Dedifferentiated amniotic fluid mesenchymal stem cell (primary cell): ENCODE measurements at regions not wholly inside any gene's neighbourhood (a gene's known extent, or its start where the extent isn't known, plus 50 kb on each side); places are given as distances from the start of the nearest gene placed in this dataset.
"Not testable (repeated sequence)": the region's sequence is repeated elsewhere in the genome, so short reads cannot be mapped to it uniquely, and the experiment has no call there.

Source experiments
- DNase-seq: peaks from one replicate; pipeline ENCODE4 v3.0.0-alpha.2; 2016; ENCODE audit errors: extremely low spot score

DNA sequence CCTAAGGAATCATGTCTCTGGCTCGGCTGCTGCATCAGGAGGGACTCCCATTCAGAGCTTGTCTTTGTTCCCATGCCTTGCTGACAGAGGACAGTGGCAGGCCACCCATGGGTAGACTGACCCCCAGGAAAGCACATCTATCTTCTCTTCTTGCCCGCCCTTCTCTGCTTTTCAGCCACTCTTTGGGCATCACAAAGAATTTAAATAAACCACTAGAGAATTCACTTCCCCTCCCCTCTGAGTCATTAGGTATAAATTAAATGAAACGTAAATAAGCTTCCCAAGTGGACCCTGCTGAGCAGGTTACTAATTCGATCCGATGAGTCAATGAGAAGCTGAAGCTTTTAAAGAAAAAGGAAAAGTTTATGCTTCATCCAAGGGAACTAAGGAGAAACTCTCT is 97.0 kb downstream of the DRD1 start:
- DNase-seq, result no peak

DNA sequence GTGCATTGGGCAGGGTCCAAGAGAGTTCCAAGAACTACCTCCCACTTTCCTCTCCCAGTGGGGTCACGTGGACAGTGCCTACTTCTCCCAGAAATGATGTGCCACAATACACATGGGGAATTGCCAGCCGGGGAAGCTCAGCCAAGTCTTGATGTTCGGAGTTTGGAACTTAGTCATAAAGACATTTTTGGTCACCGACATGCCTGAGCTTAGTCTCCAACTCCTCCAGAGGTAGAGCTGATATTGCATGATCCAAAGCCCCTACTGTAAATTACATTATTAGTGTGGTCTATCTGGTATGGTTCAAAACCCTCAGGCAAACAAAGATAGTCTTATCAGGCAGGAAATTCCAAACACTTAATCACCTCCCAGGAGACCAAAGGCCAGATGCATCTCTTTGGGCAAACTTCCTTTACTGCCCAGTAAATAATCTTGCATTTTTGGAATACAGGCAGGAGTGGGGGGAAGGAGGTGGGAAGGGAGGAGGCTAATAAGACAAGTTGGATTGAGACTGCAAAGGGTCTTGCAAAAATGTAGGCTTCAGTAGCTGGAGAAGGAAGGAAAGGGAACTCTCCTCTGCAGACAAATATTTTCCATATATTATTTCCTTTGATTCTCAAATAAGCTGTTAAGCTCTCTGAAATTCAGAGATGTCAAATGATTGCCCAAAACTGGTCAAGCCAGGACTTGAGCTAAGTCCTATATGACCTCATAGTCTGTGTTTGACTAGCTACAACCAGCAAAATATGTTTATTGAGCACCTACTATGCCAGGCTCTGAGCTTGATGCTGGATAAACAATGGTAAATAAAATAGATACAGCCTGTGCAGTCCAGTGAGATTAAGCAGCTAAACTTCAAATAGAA is 99.4 kb downstream of the DRD1 start:
- DNase-seq, result no peak

DNA sequence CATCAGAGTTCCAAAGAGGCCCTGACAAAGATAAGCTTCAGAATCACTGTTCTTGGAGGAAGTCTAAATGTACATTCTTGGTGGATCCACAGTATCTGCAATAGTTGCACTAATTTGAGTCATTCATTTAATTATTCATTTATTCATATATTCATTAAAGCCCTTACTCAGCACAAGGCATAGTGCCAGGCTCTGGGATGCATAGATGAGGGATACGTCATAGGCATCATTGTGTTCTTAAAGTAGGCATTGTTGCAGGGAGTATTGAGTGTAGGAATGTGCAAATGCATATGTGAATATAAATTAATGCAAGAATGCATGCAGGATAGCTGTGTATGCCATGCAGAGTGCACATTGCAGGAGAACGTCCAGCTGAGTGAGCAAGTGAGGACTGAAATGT is 100.7 kb downstream of the DRD1 start:
- DNase-seq, result no peak

DNA sequence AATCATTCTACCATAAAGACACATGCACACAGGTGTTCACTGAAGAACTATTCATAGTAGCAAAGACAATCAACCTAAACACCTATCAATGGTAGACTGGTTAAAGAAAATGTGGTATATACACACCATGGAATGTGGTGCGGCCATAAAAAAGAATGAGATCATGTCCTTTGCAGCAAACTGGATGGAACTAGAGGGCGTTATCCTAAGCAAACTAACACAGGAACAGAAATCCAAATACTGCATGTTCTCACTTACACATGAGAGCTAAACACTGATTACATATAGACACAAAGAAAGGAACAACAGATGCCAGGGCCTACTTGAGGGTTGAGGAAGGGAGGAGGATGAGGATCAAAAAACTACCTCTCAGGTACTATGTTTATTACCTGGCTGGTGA is 103.8 kb downstream of the DRD1 start:
- no peak for DNase-seq

DNA sequence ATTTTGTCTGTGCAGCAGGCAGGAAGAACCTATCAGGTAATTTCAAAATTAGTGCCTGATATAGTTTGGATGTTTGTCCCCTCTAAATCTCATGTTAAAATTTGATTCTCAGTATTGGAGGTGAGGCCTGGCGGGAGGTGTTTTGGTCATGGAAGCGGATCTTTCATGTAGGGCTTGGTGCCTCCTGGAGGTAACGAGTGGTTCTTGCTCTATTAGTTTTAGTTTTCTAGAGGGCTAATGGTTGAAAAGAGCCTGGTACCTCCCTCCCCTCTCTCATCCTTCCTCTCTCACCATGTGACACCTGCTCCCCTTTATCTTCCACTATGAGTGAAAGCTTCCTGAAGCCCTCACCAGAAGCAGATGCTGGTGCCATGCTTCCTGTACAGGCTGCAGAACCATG is 106.3 kb downstream of the DRD1 start:
- DNase-seq, result no peak

DNA sequence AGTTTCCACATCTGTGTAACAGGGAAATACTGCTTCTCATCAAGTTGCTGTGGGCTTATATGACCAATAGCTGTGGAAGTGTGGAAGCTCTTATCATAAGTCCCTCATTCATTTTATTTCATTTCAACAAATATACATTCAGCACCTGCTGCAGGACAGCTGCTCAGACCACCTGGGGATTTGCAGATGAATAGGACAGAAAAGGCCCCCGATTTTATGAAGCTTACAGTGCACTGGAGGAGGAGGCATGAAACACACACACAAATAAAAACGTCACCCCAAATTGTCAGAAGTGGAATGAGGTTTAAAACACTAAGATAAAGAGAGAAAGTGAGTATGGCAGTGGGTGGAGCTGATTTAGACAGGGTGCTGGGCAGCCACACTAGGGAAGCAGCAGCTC is 107.2 kb downstream of the DRD1 start:
- no peak for DNase-seq

DNA sequence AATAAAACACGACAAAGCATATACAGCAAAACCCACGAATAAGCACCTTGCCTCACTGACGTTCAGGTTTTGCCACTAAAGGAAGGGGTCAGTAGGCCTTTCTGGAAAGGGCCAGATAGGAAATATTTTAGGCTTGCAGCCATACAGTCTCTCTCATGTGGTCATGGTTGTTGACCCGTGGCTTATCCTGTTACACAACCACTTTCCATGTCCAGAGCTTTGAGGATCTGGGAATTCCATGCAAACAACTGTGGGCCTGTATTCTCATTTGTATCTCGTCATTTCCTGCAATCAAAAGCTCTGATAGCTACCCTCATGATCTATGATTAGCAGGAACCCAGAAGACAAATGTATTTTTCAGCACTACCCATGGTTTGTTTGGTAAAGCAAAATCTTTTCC is 108.3 kb downstream of the DRD1 start:
- DNase-seq, result no peak

DNA sequence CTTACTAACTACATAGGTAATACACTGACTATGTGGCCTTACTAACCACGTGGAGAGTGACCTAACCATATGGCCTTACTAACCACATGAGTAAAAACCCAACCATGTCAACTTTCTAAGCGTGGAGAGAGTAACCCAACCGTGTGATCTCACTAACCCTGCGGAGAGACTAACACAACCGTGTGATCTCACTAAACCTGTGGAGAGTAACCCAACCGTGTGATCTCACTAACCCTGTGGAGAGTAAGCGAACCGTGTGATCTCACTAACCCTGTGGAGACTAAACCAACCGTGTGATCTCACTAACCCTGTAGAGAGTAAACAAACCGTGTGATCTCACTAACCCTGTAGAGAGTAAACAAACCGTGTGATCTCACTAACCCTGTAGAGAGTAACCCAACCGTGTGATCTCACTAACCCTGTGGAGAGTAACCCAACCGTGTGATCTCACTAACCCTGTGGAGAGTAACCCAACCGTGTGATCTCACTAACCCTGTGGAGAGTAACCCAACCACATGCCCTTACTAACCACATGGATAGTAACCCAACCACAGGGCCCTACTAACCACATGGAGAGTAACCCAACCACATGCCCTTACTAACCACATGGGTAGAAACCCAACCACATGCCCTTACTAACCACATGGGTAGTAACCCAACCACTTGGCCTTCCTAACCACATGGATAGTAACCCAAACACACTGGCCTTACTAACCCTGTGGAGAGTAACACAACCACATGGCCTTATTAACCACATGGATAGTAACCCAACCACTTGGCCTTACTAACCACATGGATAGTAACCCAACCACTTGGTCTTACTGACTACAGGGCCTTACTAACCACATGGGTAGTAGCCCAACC is 112.6 kb downstream of the DRD1 start:
- DNase-seq, result not testable (repeated sequence)

DNA sequence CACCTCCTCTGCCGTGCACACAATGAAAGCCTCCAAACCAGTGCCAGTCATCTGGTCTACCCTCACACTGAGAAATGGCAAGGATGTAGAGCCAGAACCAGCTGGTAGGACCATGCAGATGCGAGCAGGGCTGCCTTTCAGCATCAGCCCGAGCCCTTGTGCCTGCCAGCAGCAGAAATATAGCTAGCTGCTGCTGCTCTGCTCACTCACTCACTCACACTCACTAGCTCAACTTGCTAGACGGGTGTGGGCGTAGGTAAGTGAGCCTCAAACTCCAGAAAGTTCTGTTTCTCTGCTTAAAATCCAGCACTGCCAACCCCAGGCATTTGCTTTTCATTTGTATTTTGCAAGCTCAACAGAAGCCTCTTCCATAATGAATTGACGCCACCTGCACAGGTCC is 114.0 kb downstream of the DRD1 start:
- DNase-seq, result no peak

DNA sequence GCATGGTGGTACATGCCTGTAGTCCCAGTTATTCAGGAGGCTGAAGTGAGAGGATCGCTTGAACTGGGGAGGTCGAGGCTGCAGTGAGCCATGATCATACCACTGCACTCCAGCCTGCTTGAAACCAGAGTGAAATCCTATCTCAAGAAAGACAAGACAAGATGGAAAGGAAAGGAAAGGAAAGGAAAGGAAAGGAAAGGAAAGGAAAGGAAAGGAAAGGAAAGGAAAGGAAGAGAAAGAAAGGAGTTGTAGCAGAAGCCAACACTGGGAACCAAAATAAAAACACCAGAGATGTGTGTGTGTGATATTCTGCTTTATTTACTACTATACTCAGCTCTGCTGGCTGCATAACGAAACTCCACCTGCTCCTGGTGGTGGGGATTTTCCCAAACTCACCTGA is 115.3 kb downstream of the DRD1 start:
- no peak for DNase-seq

DNA sequence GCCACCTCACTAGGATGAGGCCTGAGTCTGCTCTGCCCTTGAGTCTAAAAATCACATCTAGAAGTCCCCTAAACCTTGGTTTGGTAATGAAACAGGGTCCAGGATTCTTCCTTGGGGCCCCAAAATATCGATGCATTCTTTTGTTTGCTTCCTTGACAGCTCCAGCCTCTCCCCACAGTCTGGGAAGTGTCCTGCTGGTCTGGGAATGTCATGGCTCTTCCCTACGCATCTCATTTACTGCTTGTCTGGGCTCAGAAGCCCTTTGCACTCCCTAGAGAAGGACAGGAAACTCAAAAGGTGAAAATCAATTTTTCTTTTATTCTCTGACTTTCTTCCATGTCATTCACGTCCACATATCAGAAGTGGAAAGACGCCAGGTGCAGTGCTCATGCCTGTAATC is 115.8 kb downstream of the DRD1 start:
- DNase-seq, result no peak

DNA sequence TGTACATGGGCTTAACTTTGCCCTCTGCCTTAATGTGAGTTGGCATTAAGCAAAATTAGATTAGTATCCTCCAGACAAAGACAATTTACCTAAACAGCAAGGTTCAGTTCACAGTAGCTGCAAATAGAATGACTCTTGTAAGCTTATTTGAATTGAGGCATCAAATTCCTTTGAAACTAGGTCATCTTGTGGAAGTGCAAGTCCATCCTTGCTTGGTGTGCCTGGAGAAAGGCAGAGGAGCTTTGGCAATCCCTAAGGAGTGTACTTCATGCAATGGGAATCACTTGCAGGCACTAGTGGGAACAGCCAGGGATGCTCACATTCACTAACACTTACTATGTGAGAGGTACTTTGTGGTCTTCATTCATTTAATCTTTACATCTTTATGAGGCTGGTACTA is 118.3 kb downstream of the DRD1 start:
- no peak for DNase-seq

DNA sequence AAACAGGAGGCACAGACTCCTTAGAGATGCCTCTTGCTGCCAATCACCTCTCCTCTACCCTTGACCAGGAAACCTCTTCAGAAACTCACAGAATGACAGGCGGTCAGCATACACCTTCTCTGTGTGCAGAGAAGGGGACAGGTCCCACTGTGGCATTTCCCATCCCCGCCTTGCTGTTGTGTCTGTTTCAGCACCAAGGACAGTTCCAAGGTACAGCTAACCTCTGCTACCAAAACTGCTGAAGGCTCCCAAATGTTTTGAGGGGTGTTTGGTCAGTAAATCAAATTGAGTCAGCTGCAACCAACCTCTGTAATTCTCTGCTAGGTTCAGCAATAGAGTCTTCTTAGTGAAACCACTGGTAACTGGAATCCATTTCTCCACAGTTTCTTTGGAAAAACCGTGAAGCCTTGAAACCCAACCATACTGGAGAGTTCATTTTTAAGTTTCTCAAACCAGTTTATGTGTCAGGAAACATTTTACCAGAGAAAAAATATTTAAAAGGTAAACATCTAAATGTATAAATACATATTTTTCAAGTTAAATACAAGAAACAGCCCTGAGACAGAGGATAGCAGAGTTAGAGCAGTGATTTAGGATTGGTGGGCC is 122.0 kb downstream of the DRD1 start:
- DNase-seq, result no peak

DNA sequence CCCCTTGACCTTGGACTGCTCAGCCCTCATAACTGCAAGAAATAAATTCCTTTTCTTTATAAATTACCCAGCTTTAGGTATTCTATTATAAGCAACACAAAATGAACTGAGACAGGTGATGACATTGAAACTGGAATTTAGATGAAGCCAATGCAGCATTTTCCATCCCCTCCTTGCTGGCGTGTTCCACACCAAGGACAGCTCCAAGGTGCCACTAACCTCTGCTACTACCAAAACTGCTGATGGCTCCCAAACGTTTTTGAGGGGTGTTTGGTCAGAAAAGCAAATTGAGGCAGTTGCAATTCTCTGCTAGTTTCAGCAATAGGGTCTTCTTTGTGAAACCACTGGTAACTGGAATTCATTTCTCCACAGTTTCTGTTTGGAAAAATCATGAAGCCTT is 124.8 kb downstream of the DRD1 start:
- DNase-seq, result no peak

DNA sequence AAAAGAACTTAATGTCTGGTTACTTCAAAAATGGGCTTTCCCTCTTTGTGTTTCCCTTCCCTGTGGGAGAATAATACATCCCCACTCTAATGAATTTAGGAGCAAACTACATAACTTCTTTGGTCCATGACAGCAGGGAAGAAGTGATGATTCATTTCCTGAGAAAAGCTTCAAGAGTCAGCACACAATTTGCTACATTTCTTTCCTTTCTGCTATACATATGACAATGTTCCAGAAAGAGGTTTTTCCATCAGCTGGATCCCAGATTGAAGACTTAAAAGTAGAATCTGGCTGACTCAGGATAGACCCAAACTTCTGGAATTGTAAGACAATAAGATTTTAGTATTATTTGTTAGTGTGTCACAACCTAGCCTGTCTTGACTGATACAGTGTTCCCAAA is 126.1 kb downstream of the DRD1 start:
- no peak for DNase-seq

DNA sequence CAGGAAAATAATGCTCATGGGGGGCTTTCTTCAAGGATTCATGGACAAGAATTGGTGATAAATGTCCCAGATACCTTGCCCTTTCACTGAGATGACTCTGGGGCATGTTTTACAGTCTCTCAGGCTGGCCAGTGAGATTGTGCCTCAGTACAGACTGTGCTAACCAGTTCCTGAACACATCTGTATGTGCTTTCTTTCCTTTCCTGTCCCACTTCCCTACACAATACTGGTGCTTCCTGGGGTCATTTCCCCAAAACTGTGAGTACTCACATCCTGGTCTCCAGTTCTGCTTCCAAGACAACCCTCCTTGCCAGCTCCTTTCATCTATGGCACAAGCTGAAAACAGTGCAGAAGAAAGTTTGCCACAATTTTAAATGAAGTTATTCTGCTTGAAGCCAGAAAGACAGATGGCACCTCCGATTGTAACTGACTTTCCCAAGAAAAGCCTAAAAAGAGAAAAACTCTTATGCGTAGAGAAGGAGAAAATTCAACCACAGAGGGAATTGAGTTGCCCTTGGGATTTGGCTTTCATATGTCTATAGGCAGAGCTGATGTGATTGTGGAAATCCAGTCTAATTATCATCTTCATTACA is 134.7 kb downstream of the DRD1 start:
- no peak for DNase-seq

DNA sequence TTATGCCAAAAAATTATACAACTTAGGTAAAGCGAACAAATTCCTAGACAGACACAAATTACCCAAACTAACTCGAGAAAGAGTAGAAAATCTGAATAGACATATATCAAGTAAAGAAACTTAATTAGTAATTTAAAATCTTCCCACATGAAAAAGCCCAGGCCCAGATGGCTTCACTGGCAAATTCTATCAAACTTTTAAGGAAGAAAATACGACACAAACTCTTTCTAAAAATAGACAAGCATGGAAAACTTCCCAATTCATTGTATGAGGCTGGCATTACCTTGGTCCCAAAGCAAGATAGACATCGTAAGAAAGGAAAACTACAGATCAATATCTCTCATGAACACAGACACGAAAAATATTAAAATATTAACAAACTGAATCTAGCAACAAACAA is 135.3 kb downstream of the DRD1 start:
- DNase-seq, result no peak

DNA sequence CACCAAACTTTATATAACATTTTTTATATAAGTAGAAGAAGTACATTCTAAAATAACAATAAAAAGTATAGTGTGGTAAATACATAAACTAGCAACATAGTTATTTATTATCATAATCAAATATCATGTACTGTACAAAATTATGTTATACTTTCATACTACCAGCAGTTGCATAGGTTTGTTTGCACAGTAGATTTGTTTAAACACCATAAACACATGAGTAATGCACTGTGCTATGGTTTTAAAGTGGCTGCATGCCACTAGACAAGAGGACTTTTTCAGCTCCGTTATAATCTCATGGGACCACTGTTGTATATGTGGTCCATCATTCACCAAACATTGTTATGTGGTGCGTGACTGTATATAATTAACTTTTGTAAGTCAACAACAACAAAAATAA is 137.6 kb downstream of the DRD1 start:
- no peak for DNase-seq

DNA sequence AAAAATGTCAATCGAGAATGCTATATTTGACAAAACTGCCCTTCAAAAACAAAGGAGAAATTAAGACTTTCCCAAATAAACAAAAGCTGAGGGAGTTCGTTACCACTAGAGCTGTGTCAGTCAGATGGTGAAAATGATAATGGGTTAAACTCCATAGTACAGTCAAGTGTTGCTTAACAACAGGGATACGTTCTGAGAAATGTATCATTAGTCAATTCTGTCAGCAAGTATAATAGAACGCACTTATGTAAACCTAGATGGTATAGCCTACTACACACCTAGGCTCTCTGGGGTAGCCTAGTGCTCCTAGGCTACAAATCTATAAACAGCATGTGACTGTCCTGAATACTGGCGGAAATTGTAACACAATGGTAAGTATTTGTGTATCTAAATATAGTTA is 138.7 kb downstream of the DRD1 start:
- no peak for DNase-seq

DNA sequence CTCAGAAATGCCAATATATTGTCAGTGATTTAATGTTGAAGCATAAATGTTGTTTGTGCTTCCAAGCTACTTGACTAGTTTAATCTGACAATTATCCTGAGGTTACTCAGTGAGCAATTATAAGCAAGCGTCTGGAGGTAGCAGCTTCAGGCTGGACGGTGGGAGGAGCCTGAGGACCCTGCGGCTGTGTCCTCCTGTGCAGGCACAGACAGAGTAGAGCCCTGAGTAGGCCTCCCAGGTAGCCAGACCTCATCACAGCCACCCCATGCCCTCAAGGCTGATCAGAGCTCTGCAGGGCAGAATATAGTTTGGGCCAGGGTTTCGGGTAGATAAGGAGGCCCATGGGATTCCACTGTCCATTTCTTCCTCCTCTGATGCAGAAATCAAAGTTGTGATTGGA is 153.6 kb downstream of the DRD1 start:
- DNase-seq, result no peak

DNA sequence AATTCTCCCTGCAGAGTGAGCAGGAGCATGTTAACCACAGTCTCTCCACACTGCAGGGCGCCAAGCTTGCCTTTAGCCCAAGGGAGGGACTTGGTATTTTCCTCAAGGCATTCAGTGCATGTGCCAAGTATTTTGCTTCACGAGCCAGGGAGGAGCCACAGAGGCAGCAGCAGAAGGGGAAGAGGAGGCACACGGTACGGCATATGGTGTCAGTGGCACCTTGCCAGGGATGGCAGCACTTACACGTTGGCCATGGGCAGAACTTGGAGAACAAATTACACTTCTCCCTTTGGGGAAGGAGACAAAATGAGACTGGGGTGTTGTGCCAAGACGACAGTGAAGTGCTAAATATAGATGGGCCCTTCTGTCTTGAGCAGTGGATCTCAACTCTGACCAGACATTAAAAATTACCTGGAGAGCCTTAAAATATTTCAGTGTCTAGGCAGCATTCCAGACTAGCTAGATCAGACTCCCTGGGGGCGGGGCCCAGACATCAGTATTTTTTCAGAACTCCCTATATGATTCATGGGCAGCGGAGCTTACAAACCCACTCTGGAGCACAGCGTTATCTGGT is 155.8 kb downstream of the DRD1 start:
- DNase-seq, result no peak

DNA sequence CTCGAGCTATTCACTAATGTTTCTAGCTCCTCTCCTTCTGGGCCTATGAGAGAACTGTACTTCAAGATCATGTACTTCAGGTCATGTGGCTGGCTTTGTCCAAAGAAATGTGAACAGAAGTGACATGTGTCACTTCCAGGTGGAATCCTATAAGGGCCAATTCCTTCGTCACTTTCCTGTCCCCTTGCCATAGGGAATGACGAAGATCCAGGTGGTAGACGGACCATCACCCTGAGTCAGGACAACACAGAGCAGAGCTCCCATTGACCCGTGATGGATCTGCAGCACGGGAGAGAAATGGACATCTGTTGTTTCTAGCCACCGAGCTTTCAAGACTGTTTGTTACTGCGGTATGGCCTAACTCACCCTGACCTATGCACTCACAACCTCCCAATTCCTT is 157.0 kb downstream of the DRD1 start:
- no peak for DNase-seq
